K562 (cell line): ENCODE measurements at regions not wholly inside any gene's neighbourhood (a gene's known extent, or its start where the extent isn't known, plus 50 kb on each side); places are given as distances from the start of the nearest gene placed in this dataset.

Experiments used
- CBFB ChIP-seq: sonication (generic); formaldehyde crosslinking; IDR thresholded peaks from 2 replicates; pipeline ENCODE4 v1.4.0; 2020; ENCODE audit warnings: mild to moderate bottlenecking, missing genetic modification reagents
- ETV5 ChIP-seq: sonication (generic); formaldehyde crosslinking; IDR thresholded peaks from 2 replicates; pipeline ENCODE4 v1.4.0; 2020; ENCODE audit warnings: low read depth, mild to moderate bottlenecking, missing genetic modification reagents
- NR1H2 ChIP-seq: sonication (generic); formaldehyde crosslinking; IDR thresholded peaks from 2 replicates; pipeline ENCODE4 v1.4.0; 2020; ENCODE audit warnings: mild to moderate bottlenecking, missing genetic modification reagents
- SMC3 ChIP-seq: conservative IDR thresholded peaks from 2 replicates; pipeline ENCODE4 v1.6.1; 2011; ENCODE audit warnings: low read depth, low read length, improper control_type of control experiment; ENCODE audit not compliant: insufficient read depth
- ZZZ3 ChIP-seq: fragments of 450-650 bp; IDR thresholded peaks from 2 replicates; pipeline ENCODE4 v1.6.1; 2016; ENCODE audit warnings: antibody characterized with exemption, mild to moderate bottlenecking, moderate library complexity
- TF ChIP-seq, protein P1 (sequence below), 3 experiments: IDR thresholded peaks in 2 of 3; conservative IDR thresholded peaks in 1 of 3; 2 replicates each; pipeline ENCODE4 v1.5.1; 2011 to 2012; ENCODE audit warnings: low read length in 3 of 3, mild to moderate bottlenecking in 3 of 3, control low read depth in 2 of 3, improper control_type of control experiment in 1 of 3, inconsistent platforms in 1 of 3, low read depth in 1 of 3, mixed read lengths in 1 of 3, moderate library complexity in 1 of 3; ENCODE audit not compliant: insufficient read depth in 2 of 3
- TF ChIP-seq, protein P2 (sequence below): conservative IDR thresholded peaks from 2 replicates; pipeline ENCODE4 v1.6.1; 2011; ENCODE audit warnings: low read depth, mild to moderate bottlenecking, low read length; ENCODE audit not compliant: control insufficient read depth
- TF ChIP-seq, protein P3 (sequence below): sonication (generic); formaldehyde crosslinking; IDR thresholded peaks from 2 replicates; pipeline ENCODE4 v1.8.1; 2022; ENCODE audit warnings: missing genetic modification reagents

DNA sequence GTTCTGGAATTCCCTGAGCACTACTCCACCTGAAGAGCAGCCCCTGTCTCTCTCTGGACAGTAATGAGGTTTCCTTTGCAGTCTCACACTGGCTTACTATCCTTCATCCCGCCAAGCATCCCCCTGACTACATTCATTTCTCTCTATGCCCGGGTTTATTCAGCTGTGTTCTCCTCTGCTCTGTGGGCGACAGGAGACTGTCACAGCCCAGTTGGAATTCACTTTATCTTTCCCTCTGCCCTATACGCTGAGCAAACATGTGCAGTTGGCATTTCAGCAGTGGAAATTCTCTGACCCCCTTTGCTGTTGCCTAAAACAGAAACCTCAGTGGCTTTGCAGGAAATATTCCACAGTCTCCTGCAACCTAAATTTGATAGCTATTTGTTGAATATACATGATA lies 83.5 kb upstream of the MAX start:
- no peak for TF ChIP-seq SMC3
- TF ChIP-seq ETV5 (CRISPR knock-in tag): no peak
- TF ChIP-seq, protein P1, sequence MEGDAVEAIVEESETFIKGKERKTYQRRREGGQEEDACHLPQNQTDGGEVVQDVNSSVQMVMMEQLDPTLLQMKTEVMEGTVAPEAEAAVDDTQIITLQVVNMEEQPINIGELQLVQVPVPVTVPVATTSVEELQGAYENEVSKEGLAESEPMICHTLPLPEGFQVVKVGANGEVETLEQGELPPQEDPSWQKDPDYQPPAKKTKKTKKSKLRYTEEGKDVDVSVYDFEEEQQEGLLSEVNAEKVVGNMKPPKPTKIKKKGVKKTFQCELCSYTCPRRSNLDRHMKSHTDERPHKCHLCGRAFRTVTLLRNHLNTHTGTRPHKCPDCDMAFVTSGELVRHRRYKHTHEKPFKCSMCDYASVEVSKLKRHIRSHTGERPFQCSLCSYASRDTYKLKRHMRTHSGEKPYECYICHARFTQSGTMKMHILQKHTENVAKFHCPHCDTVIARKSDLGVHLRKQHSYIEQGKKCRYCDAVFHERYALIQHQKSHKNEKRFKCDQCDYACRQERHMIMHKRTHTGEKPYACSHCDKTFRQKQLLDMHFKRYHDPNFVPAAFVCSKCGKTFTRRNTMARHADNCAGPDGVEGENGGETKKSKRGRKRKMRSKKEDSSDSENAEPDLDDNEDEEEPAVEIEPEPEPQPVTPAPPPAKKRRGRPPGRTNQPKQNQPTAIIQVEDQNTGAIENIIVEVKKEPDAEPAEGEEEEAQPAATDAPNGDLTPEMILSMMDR (IDR thresholded peaks at IDR 0.05 in 2 of 3, conservative IDR thresholded peaks at IDR 0.05 in 1 of 3; ENCODE audit: insufficient read depth in 2 of 3, low read depth in 1 of 3, low read length in 3 of 3): no peak
- TF ChIP-seq, protein P2, sequence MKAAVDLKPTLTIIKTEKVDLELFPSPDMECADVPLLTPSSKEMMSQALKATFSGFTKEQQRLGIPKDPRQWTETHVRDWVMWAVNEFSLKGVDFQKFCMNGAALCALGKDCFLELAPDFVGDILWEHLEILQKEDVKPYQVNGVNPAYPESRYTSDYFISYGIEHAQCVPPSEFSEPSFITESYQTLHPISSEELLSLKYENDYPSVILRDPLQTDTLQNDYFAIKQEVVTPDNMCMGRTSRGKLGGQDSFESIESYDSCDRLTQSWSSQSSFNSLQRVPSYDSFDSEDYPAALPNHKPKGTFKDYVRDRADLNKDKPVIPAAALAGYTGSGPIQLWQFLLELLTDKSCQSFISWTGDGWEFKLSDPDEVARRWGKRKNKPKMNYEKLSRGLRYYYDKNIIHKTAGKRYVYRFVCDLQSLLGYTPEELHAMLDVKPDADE: no peak
- TF ChIP-seq CBFB (CRISPR knock-in tag): no peak
- TF ChIP-seq, protein P3, sequence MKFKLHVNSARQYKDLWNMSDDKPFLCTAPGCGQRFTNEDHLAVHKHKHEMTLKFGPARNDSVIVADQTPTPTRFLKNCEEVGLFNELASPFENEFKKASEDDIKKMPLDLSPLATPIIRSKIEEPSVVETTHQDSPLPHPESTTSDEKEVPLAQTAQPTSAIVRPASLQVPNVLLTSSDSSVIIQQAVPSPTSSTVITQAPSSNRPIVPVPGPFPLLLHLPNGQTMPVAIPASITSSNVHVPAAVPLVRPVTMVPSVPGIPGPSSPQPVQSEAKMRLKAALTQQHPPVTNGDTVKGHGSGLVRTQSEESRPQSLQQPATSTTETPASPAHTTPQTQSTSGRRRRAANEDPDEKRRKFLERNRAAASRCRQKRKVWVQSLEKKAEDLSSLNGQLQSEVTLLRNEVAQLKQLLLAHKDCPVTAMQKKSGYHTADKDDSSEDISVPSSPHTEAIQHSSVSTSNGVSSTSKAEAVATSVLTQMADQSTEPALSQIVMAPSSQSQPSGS (CRISPR knock-in tag): no peak
- no peak for TF ChIP-seq ZZZ3
- no peak for TF ChIP-seq NR1H2 (CRISPR knock-in tag)
